Fibroblast of lung (primary cell): ENCODE measurements at regions not wholly inside any gene's neighbourhood (a gene's known extent, or its start where the extent isn't known, plus 50 kb on each side); places are given as distances from the start of the nearest gene placed in this dataset.

Experiments
- DNase-seq, 2 donors: peaks; one replicate each; pipeline versions ENCODE4 v3.0.0 to v3.0.0-alpha.2; 2010; ENCODE audit warnings: low read depth in 2 of 2
- H2AFZ ChIP-seq: 2 replicates; pipeline ENCODE4 v1.5.1; 2012; ENCODE audit warnings: low read length, control low read depth, inconsistent platforms
- H3K27ac ChIP-seq: 2 replicates; pipeline ENCODE4 v1.5.1; 2011; ENCODE audit warnings: low read length, control low read depth; ENCODE audit not compliant: insufficient read depth
- H3K27me3 ChIP-seq: 2 replicates; pipeline ENCODE4 v1.5.1; 2011; ENCODE audit warnings: mild to moderate bottlenecking, low read length; ENCODE audit not compliant: control insufficient read depth, insufficient read depth
- H3K36me3 ChIP-seq: 2 replicates; pipeline ENCODE4 v1.5.1; 2011; ENCODE audit warnings: low read length; ENCODE audit not compliant: control insufficient read depth, insufficient read depth
- H3K4me1 ChIP-seq: 2 replicates; pipeline ENCODE4 v1.5.1; 2011; ENCODE audit warnings: low read length; ENCODE audit not compliant: control insufficient read depth, insufficient read depth; ENCODE audit errors: extremely low read depth
- H3K4me2 ChIP-seq: 2 replicates; pipeline ENCODE4 v1.5.1; 2011; ENCODE audit warnings: low read length, control low read depth; ENCODE audit not compliant: insufficient read depth; ENCODE audit errors: extremely low read depth
- H3K4me3 ChIP-seq, 4 experiments: fragments of 200-600 bp in 1 of 4; sonication (generic) in 1 of 4; replicated peaks in 1 of 4; 2 replicates each; pipeline ENCODE4 v1.5.1; 2011 to 2016; ENCODE audit warnings: low read length in 4 of 4, low read depth in 3 of 4, mild to moderate bottlenecking in 3 of 4, control low read depth in 2 of 4, inconsistent platforms in 1 of 4, mixed read lengths in 1 of 4; ENCODE audit not compliant: insufficient read depth in 1 of 4; ENCODE audit errors: control extremely low read depth in 1 of 4
- H3K79me2 ChIP-seq: 2 replicates; pipeline ENCODE4 v1.5.1; 2012; ENCODE audit warnings: mild to moderate bottlenecking, low read length, inconsistent platforms; ENCODE audit not compliant: control insufficient read depth, insufficient read depth
- H3K9ac ChIP-seq: 2 replicates; pipeline ENCODE4 v1.5.1; 2011; ENCODE audit warnings: mild to moderate bottlenecking, low read length, control low read depth; ENCODE audit not compliant: insufficient read depth
- H3K9me3 ChIP-seq: 2 replicates; pipeline ENCODE4 v1.5.1; 2012; ENCODE audit warnings: low read depth, low read length; ENCODE audit not compliant: control insufficient read depth, insufficient read depth
- H4K20me1 ChIP-seq: 2 replicates; pipeline ENCODE4 v1.5.1; 2011; ENCODE audit warnings: low read length; ENCODE audit not compliant: control insufficient read depth, insufficient read depth; ENCODE audit errors: extremely low read depth
- CTCF ChIP-seq, 2 donors: IDR thresholded peaks in 1 of 2; conservative IDR thresholded peaks in 1 of 2; 1 replicate in 1 of 2; 2 replicates in 1 of 2; pipeline ENCODE4 v1.5.1; 2011 to 2012; ENCODE audit warnings: low read length in 2 of 2, control low read depth in 1 of 2, inconsistent platforms in 1 of 2, low read depth in 1 of 2, mild to moderate bottlenecking in 1 of 2
- EZH2 ChIP-seq: IDR thresholded peaks from 2 replicates; pipeline ENCODE4 v1.5.1; 2012; ENCODE audit warnings: low read length, control low read depth, mild to moderate bottlenecking; ENCODE audit errors: missing control alignments

- H3K27me3 ChIP-seq = no peaks in the 10 kb centered on the region
- H4K20me1 ChIP-seq = no peaks in the 10 kb centered on the region
- peak in 1 of 2 donors; percentile 1 for DNase-seq
- no peak overlapping the region for H3K27ac ChIP-seq
- no peak for TF ChIP-seq EZH2
- peak overlapping the region in 1 of 4 experiments; percentile 34 for H3K4me3 ChIP-seq
- H3K4me2 ChIP-seq = no peak overlapping the region
- no peak overlapping the region for H2AFZ ChIP-seq
- H3K36me3 ChIP-seq = no peaks in the 10 kb centered on the region
- H3K79me2 ChIP-seq = no peaks in the 10 kb centered on the region
- H3K9me3 ChIP-seq = no peaks in the 10 kb centered on the region
- H3K4me1 ChIP-seq = no peaks in the 10 kb centered on the region
- no peak overlapping the region for H3K9ac ChIP-seq
These were observed 599.3 kb upstream of the SGCD start for GRCh38 chr5:155727512-155728145.

GRCh38 chr5:155728146-155728856 lies 598.7 kb upstream of the SGCD start:
- Histone ChIP-seq H3K27ac (no peak overlapping the region), H3K9me3 (no peaks in the 10 kb centered on the region), H4K20me1 (no peaks in the 10 kb centered on the region), H3K9ac (no peak overlapping the region), H3K36me3 (no peaks in the 10 kb centered on the region), H2AFZ (no peak overlapping the region), H3K27me3 (no peaks in the 10 kb centered on the region), H3K4me3 (peak overlapping the region in 1 of 4 experiments; percentile 34), H3K4me2 (no peak overlapping the region), H3K4me1 (no peaks in the 10 kb centered on the region), H3K79me2 (no peaks in the 10 kb centered on the region)
- DNase-seq = peak; percentile 15 to 64
- no peak for TF ChIP-seq EZH2
- TF ChIP-seq CTCF (conservative IDR thresholded peaks at IDR 0.05 in 1 of 2, IDR thresholded peaks at IDR 0.05 in 1 of 2; ENCODE audit: low read depth in 1 of 2, low read length in 2 of 2) = no peak

- H3K4me2 ChIP-seq = no peak overlapping the region
- DNase-seq = peak; percentile 0 to 21
- TF ChIP-seq CTCF (conservative IDR thresholded peaks at IDR 0.05 in 1 of 2, IDR thresholded peaks at IDR 0.05 in 1 of 2; ENCODE audit: low read depth in 1 of 2, low read length in 2 of 2) = no peak
- no peak overlapping the region for H3K4me3 ChIP-seq
- H2AFZ ChIP-seq = no peak overlapping the region
- no peaks in the 10 kb centered on the region for H3K9me3 ChIP-seq
- H3K4me1 ChIP-seq = no peaks in the 10 kb centered on the region
- no peak overlapping the region for H3K27ac ChIP-seq
- H3K36me3 ChIP-seq = no peaks in the 10 kb centered on the region
- H3K27me3 ChIP-seq = no peaks in the 10 kb centered on the region
- H3K9ac ChIP-seq = no peak overlapping the region
- H4K20me1 ChIP-seq = no peaks in the 10 kb centered on the region
- no peaks in the 10 kb centered on the region for H3K79me2 ChIP-seq
These were observed 597.9 kb upstream of the SGCD start for GRCh38 chr5:155728857-155729683.
